Uterus (tissue), 2 donors: ENCODE measurements at regions not wholly inside any gene's neighbourhood (a gene's known extent, or its start where the extent isn't known, plus 50 kb on each side); places are given as distances from the start of the nearest gene placed in this dataset.

Source experiments
- POLR2A ChIP-seq, 2 donors: fragments of 450-650 bp; IDR thresholded peaks; one replicate each; pipeline ENCODE4 v1.6.1; 2016; ENCODE audit warnings: antibody characterized with exemption in 2 of 2, mild to moderate bottlenecking in 1 of 2, moderate library complexity in 1 of 2
- TF ChIP-seq, protein P1 (sequence below), 4 experiments: fragments of 200-600 bp in 2 of 4; fragments of 450-650 bp in 2 of 4; sonication (generic) in 2 of 4; IDR thresholded peaks; one replicate each; pipeline ENCODE4 v1.5.1; 2016 to 2019; ENCODE audit warnings: antibody characterized with exemption in 4 of 4, mild to moderate bottlenecking in 2 of 4, moderate library complexity in 1 of 4

- TF ChIP-seq POLR2A (IDR thresholded peaks at IDR 0.05), result no peak
- TF ChIP-seq, protein P1, sequence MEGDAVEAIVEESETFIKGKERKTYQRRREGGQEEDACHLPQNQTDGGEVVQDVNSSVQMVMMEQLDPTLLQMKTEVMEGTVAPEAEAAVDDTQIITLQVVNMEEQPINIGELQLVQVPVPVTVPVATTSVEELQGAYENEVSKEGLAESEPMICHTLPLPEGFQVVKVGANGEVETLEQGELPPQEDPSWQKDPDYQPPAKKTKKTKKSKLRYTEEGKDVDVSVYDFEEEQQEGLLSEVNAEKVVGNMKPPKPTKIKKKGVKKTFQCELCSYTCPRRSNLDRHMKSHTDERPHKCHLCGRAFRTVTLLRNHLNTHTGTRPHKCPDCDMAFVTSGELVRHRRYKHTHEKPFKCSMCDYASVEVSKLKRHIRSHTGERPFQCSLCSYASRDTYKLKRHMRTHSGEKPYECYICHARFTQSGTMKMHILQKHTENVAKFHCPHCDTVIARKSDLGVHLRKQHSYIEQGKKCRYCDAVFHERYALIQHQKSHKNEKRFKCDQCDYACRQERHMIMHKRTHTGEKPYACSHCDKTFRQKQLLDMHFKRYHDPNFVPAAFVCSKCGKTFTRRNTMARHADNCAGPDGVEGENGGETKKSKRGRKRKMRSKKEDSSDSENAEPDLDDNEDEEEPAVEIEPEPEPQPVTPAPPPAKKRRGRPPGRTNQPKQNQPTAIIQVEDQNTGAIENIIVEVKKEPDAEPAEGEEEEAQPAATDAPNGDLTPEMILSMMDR (IDR thresholded peaks at IDR 0.05), result no peak
Observed at GRCh38 chr10:71141528-71141927, 70.8 kb upstream of the UNC5B start.
